PFSK-1 (cell line): ENCODE measurements at regions not wholly inside any gene's neighbourhood (a gene's known extent, or its start where the extent isn't known, plus 50 kb on each side); places are given as distances from the start of the nearest gene placed in this dataset.

Experiments used
- FOXP2 ChIP-seq: optimal IDR thresholded peaks from 2 replicates; pipeline ENCODE3; 2011; ENCODE audit warnings: borderline replicate concordance, control low read depth, inconsistent platforms; ENCODE audit not compliant: insufficient read depth; ENCODE audit errors: extremely low read length, extremely low read depth
- POLR2AphosphoS5 ChIP-seq: IDR thresholded peaks from 2 replicates; pipeline ENCODE4 v1.6.1; 2012; ENCODE audit warnings: low read depth, mild to moderate bottlenecking, control low read depth, low read length, moderate library complexity
- SIN3A ChIP-seq: IDR thresholded peaks from 2 replicates; pipeline ENCODE4 v1.6.1; 2012; ENCODE audit warnings: mild to moderate bottlenecking, low read length, moderate library complexity, borderline replicate concordance; ENCODE audit not compliant: insufficient read depth
- TAF1 ChIP-seq: IDR thresholded peaks from 2 replicates; pipeline ENCODE4 v1.6.1; 2012; ENCODE audit warnings: low read length, control low read depth, borderline replicate concordance; ENCODE audit not compliant: insufficient read depth
- TF ChIP-seq, protein P1 (sequence below), 2 experiments: IDR thresholded peaks; 2 replicates each; pipeline versions ENCODE4 v1.6.1 to v1.8.0; 2011 to 2012; ENCODE audit warnings: low read depth in 2 of 2, low read length in 2 of 2, control low read depth in 1 of 2, inconsistent platforms in 1 of 2, mild to moderate bottlenecking in 1 of 2, moderate library complexity in 1 of 2; ENCODE audit not compliant: insufficient read depth in 1 of 2

DNA sequence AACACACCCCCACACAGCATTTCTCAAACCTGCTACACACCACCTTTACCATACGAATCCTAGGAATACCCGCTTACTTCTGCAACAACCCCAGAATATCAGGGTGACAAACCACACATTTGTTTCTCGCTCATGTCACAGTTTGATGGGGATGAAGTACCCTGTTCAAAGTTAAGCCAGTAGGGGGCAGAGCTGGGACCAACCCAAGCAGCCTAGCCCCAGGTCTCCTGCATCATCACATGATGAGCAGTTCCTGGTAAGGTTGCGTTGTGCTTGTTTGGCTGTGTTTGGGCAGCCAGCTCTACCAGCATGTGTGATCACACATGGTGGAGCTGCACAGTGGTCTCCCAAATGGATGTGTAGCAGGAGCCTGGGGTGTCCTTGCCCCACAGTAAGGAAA lies 103.6 kb upstream of the C16orf82 start:
- TF ChIP-seq SIN3A (no peak), FOXP2 (no peak), TAF1 (no peak), POLR2AphosphoS5 (no peak)
- TF ChIP-seq, protein P1, sequence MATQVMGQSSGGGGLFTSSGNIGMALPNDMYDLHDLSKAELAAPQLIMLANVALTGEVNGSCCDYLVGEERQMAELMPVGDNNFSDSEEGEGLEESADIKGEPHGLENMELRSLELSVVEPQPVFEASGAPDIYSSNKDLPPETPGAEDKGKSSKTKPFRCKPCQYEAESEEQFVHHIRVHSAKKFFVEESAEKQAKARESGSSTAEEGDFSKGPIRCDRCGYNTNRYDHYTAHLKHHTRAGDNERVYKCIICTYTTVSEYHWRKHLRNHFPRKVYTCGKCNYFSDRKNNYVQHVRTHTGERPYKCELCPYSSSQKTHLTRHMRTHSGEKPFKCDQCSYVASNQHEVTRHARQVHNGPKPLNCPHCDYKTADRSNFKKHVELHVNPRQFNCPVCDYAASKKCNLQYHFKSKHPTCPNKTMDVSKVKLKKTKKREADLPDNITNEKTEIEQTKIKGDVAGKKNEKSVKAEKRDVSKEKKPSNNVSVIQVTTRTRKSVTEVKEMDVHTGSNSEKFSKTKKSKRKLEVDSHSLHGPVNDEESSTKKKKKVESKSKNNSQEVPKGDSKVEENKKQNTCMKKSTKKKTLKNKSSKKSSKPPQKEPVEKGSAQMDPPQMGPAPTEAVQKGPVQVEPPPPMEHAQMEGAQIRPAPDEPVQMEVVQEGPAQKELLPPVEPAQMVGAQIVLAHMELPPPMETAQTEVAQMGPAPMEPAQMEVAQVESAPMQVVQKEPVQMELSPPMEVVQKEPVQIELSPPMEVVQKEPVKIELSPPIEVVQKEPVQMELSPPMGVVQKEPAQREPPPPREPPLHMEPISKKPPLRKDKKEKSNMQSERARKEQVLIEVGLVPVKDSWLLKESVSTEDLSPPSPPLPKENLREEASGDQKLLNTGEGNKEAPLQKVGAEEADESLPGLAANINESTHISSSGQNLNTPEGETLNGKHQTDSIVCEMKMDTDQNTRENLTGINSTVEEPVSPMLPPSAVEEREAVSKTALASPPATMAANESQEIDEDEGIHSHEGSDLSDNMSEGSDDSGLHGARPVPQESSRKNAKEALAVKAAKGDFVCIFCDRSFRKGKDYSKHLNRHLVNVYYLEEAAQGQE (IDR thresholded peaks at IDR 0.05; ENCODE audit: insufficient read depth in 1 of 2, low read depth in 2 of 2, low read length in 2 of 2) = no peak

GRCh38 chr16:26969589-26970231 lies 97.0 kb upstream of the C16orf82 start:
- TF ChIP-seq, protein P1 (IDR thresholded peaks at IDR 0.05; ENCODE audit: insufficient read depth in 1 of 2, low read depth in 2 of 2, low read length in 2 of 2) = no peak
- TF ChIP-seq TAF1 (no peak), SIN3A (no peak), FOXP2 (no peak), POLR2AphosphoS5 (no peak)

DNA sequence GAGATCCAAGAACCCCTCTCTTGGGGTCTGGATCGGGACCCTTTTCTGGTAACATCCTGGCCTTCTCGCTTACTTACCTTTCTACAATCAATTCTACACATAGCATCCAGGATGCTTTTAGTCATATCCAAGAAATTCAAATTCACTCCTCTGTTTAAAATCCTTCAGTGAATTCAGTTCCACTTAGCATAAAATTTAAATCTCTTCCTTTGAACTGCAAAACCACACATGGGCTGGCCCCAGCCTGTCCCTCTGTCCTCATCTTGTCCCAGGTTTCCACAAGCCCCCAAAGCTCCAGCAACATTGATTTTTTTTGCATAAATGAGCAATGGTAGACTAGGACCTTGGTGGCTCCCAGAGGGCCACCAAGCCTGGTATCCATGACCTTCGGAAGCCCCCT lies 96.4 kb upstream of the C16orf82 start:
- TF ChIP-seq, protein P1 (IDR thresholded peaks at IDR 0.05; ENCODE audit: insufficient read depth in 1 of 2, low read depth in 2 of 2, low read length in 2 of 2) = no peak
- TF ChIP-seq FOXP2 (no peak), TAF1 (no peak), POLR2AphosphoS5 (no peak)

- no peak for TF ChIP-seq SIN3A
Measured at GRCh38 chr16:26976873-26977272, 89.9 kb upstream of the C16orf82 start.

DNA sequence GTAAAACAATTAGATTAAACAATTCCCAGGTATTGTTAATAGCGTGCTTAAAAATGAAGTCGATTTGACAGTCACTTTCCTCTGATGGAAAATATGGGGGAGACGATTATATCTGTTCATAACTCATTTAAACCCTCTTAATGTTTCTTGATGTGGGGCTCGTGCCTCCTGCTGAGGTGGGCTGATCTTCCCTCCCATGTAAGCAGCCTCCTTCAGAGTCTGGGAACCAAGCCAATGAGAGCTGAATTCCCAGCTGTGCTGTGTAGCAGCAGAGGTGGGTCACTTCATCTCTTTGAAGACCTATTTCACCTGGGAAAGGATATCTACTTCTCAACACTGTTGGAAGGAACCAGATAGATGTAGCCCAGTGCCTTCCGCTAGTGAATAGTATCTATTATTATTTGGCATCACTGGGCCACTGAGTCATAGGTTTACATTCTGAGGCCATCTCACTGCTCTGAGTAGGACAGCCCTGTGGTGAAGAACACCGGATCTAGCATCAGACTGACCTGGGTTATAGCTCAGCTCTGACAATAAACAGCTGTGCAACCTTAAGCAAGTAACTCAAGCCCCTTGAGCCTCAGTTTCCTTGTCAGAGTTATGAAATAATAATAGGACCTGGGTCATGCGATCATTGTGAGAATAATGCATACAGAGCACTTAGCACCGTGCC lies 85.3 kb upstream of the C16orf82 start:
- TF ChIP-seq, protein P1 (IDR thresholded peaks at IDR 0.05; ENCODE audit: insufficient read depth in 1 of 2, low read depth in 2 of 2, low read length in 2 of 2) = no peak
- no peak for TF ChIP-seq SIN3A
- no peak for TF ChIP-seq POLR2AphosphoS5
- no peak for TF ChIP-seq FOXP2
- TF ChIP-seq TAF1 = no peak
